B cell (primary cell): ENCODE measurements at regions not wholly inside any gene's neighbourhood (a gene's known extent, or its start where the extent isn't known, plus 50 kb on each side); places are given as distances from the start of the nearest gene placed in this dataset.

Experiments used
- EZH2 ChIP-seq: IDR thresholded peaks from 2 replicates; pipeline ENCODE4 v1.6.1; 2012; ENCODE audit warnings: borderline replicate concordance, low read depth, mild to moderate bottlenecking, moderate library complexity, low read length; ENCODE audit not compliant: insufficient read depth, poor library complexity, severe bottlenecking
- TF ChIP-seq, protein P1 (sequence below): fragments of 200-600 bp; IDR thresholded peaks from one replicate; pipeline ENCODE4 v1.8.0; 2022; ENCODE audit warnings: antibody characterized with exemption, mild to moderate bottlenecking

DNA sequence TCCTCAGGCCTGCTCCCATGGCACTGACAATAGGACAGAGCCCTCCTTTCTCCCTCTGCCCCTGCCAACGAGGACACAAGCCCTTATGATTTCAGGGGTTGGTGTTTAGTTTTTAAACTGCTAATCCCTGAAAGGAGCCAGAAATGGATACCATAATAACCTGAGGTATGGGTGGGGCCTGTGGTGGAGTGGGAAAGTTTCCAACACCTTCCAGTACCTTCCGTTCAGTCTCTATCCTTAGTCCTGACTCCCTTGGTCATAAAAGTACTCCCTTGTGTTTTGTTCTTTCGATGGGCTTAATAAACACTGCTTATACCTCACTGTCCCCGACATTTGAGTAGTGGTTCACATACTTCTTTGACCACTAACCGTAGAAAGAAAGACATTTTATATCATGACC is 141.8 kb upstream of the MAGI3 start:
- TF ChIP-seq, protein P1, sequence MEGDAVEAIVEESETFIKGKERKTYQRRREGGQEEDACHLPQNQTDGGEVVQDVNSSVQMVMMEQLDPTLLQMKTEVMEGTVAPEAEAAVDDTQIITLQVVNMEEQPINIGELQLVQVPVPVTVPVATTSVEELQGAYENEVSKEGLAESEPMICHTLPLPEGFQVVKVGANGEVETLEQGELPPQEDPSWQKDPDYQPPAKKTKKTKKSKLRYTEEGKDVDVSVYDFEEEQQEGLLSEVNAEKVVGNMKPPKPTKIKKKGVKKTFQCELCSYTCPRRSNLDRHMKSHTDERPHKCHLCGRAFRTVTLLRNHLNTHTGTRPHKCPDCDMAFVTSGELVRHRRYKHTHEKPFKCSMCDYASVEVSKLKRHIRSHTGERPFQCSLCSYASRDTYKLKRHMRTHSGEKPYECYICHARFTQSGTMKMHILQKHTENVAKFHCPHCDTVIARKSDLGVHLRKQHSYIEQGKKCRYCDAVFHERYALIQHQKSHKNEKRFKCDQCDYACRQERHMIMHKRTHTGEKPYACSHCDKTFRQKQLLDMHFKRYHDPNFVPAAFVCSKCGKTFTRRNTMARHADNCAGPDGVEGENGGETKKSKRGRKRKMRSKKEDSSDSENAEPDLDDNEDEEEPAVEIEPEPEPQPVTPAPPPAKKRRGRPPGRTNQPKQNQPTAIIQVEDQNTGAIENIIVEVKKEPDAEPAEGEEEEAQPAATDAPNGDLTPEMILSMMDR = no peak
- TF ChIP-seq EZH2 = no peak
